ENCODE measurements at regions not wholly inside any gene's neighbourhood (a gene's known extent, or its start where the extent isn't known, plus 50 kb on each side); places are given as distances from the start of the nearest gene placed in this dataset.

GRCh38 chr5:20469792-20470191 lies 481.8 kb upstream of the CDH18 start:
- H3K36me3 ChIP-seq (ENCODE audit: control insufficient read depth, insufficient read depth, low read length): no peaks in the 10 kb centered on the region
- no peak overlapping the region for H3K4me3 ChIP-seq (ENCODE audit: low read depth, low read length)
- DNase-seq (ENCODE audit: low read depth): no peak
- TF ChIP-seq, protein P1, sequence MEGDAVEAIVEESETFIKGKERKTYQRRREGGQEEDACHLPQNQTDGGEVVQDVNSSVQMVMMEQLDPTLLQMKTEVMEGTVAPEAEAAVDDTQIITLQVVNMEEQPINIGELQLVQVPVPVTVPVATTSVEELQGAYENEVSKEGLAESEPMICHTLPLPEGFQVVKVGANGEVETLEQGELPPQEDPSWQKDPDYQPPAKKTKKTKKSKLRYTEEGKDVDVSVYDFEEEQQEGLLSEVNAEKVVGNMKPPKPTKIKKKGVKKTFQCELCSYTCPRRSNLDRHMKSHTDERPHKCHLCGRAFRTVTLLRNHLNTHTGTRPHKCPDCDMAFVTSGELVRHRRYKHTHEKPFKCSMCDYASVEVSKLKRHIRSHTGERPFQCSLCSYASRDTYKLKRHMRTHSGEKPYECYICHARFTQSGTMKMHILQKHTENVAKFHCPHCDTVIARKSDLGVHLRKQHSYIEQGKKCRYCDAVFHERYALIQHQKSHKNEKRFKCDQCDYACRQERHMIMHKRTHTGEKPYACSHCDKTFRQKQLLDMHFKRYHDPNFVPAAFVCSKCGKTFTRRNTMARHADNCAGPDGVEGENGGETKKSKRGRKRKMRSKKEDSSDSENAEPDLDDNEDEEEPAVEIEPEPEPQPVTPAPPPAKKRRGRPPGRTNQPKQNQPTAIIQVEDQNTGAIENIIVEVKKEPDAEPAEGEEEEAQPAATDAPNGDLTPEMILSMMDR (IDR thresholded peaks at IDR 0.05; ENCODE audit: insufficient read depth, low read length, poor library complexity, severe bottlenecking): no peak
- H3K27me3 ChIP-seq (ENCODE audit: control insufficient read depth, insufficient read depth, low read length): no peaks in the 10 kb centered on the region

GRCh38 chr5:20469390-20469789 lies 481.4 kb upstream of the CDH18 start:
- Histone ChIP-seq H3K36me3 (ENCODE audit: control insufficient read depth, insufficient read depth, low read length) (no peaks in the 10 kb centered on the region), H3K27me3 (ENCODE audit: control insufficient read depth, insufficient read depth, low read length) (no peaks in the 10 kb centered on the region), H3K4me3 (ENCODE audit: low read depth, low read length) (no peak overlapping the region)
- no peak for DNase-seq (ENCODE audit: low read depth)
- TF ChIP-seq, protein P1 (IDR thresholded peaks at IDR 0.05; ENCODE audit: insufficient read depth, low read length, poor library complexity, severe bottlenecking): no peak

DNA sequence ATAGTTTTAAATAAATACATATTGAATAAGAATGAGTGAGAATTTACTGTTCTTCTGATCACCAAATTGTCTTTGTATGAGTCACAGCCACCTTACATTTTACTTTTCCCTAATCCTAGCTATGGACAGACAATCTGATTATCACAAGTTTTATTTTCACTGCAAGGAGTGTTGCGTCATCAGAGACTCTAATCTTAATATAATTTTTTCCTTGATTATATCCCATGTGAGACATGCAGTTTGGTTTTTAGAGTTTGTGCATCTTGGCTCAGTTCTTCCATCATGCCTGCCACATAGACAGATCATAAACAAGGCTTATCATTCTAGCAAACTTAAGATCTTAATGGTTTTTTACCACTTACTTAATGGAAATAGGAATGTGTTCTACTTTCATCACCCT lies 478.5 kb upstream of the CDH18 start:
- Histone ChIP-seq H3K36me3 (ENCODE audit: control insufficient read depth, insufficient read depth, low read length) (no peaks in the 10 kb centered on the region), H3K4me3 (ENCODE audit: low read depth, low read length) (no peak overlapping the region), H3K27me3 (ENCODE audit: control insufficient read depth, insufficient read depth, low read length) (no peaks in the 10 kb centered on the region)
- TF ChIP-seq, protein P1 (IDR thresholded peaks at IDR 0.05; ENCODE audit: insufficient read depth, low read length, poor library complexity, severe bottlenecking): no peak
- DNase-seq (ENCODE audit: low read depth): no peak

- TF ChIP-seq, protein P1 (IDR thresholded peaks at IDR 0.05; ENCODE audit: insufficient read depth, low read length, poor library complexity, severe bottlenecking): no peak
- Histone ChIP-seq H3K36me3 (ENCODE audit: control insufficient read depth, insufficient read depth, low read length) (no peaks in the 10 kb centered on the region), H3K27me3 (ENCODE audit: control insufficient read depth, insufficient read depth, low read length) (no peaks in the 10 kb centered on the region), H3K4me3 (ENCODE audit: low read depth, low read length) (no peak overlapping the region)
- no peak for DNase-seq (ENCODE audit: low read depth)
These were observed 475.2 kb upstream of the CDH18 start for GRCh38 chr5:20463206-20463605.

GRCh38 chr5:20446121-20446520 lies 458.1 kb upstream of the CDH18 start:
- Histone ChIP-seq H3K36me3 (ENCODE audit: control insufficient read depth, insufficient read depth, low read length) (no peaks in the 10 kb centered on the region), H3K4me3 (ENCODE audit: low read depth, low read length) (no peak overlapping the region), H3K27me3 (ENCODE audit: control insufficient read depth, insufficient read depth, low read length) (no peaks in the 10 kb centered on the region)
- TF ChIP-seq, protein P1 (IDR thresholded peaks at IDR 0.05; ENCODE audit: insufficient read depth, low read length, poor library complexity, severe bottlenecking): no peak
- no peak for DNase-seq (ENCODE audit: low read depth)

DNA sequence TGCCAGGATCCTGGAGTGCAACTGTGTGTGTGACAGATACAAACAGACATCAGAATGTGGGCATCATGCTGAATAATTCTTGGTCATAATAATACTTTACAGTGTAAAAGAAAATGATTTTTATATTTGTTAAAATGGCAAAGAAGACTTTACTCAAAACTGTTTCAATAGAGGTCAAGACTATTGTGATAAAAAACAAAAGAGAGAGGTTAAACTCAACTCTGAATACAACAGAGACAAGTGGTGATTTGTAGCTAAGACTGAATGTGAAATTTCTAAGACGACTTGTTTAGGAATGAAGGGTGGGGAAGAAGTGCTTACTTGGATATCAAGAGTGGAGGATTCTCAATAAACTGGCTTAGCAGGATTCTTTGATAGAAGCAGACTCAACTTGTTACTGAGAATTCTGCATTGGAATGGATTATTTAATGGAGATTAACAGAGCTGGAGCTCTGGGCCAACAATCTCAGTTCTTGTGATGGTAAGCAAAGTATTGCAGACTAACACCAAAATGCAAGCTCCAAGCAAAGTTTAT lies 457.4 kb upstream of the CDH18 start:
- no peak overlapping the region for H3K4me3 ChIP-seq (ENCODE audit: low read depth, low read length)
- DNase-seq (ENCODE audit: low read depth): no peak
- TF ChIP-seq, protein P1 (IDR thresholded peaks at IDR 0.05; ENCODE audit: insufficient read depth, low read length, poor library complexity, severe bottlenecking): no peak
- no peaks in the 10 kb centered on the region for H3K36me3 ChIP-seq (ENCODE audit: control insufficient read depth, insufficient read depth, low read length)
- no peaks in the 10 kb centered on the region for H3K27me3 ChIP-seq (ENCODE audit: control insufficient read depth, insufficient read depth, low read length)
